ENCODE measurements at regions not wholly inside any gene's neighbourhood (a gene's known extent, or its start where the extent isn't known, plus 50 kb on each side); places are given as distances from the start of the nearest gene placed in this dataset.
"Not testable (repeated sequence)": the region's sequence is repeated elsewhere in the genome, so short reads cannot be mapped to it uniquely, and the experiment has no call there.

DNA sequence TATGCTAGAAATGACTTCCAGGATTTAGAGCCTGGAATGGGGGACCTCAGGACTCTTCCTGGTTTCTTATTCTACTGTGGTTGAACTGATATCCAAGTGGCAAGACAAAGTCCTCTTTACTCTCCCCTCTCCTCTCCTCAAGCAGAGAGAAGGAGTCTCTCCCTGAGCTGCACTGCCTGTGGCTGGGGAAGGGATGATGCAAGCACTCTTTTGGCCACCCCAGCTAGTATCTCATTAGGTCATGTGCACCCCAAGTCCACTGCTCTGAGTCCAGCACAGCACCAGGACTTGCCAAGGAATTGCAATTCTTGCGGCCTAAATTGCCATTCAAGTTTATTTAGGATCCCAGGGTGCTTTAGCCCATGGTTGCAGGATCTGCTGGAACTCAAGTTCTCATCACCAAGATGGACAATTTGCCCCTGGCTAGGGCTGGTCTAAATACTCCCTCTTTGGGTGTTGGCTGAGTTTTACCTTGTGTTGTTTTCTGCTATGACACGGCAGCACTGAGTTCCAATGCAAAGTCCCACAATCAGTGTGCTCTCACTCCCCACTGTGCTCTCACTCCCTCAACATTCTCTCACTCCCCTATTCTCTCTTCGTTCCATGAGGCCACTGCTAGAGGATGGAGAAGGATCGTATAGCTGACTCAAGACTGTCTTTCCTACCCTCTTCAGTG, 172.2 kb downstream of the TM2D1 start:
- no peak overlapping the region for H3K4me3 ChIP-seq (replicated peaks; ENCODE audit: low read depth, low read length)
- TF ChIP-seq, protein P1, sequence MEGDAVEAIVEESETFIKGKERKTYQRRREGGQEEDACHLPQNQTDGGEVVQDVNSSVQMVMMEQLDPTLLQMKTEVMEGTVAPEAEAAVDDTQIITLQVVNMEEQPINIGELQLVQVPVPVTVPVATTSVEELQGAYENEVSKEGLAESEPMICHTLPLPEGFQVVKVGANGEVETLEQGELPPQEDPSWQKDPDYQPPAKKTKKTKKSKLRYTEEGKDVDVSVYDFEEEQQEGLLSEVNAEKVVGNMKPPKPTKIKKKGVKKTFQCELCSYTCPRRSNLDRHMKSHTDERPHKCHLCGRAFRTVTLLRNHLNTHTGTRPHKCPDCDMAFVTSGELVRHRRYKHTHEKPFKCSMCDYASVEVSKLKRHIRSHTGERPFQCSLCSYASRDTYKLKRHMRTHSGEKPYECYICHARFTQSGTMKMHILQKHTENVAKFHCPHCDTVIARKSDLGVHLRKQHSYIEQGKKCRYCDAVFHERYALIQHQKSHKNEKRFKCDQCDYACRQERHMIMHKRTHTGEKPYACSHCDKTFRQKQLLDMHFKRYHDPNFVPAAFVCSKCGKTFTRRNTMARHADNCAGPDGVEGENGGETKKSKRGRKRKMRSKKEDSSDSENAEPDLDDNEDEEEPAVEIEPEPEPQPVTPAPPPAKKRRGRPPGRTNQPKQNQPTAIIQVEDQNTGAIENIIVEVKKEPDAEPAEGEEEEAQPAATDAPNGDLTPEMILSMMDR (IDR thresholded peaks at IDR 0.05; ENCODE audit: low read length, missing control alignments) = no peak
- DNase-seq (ENCODE audit: low read depth) = no peak

GRCh38 chr1:61547302-61547701, 177.6 kb downstream of the TM2D1 start:
- not testable (repeated sequence) for H3K4me3 ChIP-seq (replicated peaks; ENCODE audit: low read depth, low read length); DNase-seq (ENCODE audit: low read depth)

DNA sequence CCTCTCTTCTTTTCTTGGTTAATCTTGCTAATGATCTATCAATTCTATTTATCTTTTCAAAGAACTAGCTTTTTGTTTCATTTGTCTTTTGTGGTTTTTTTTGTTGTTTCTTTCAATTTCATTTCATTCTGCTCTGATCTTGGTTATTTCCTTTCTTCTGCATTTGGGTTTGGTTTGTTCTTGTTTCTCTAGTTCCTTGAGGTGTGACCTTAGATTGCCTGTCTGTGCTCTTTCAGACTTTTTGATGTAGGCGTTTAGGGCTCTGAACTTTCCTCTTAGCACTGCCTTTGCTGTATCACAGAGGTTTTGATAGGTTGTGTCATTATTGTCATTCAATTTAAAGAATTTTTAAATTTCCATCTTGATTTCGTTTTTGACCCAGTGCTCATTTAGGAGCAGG, 180.1 kb downstream of the TM2D1 start:
- not testable (repeated sequence) for H3K4me3 ChIP-seq (replicated peaks; ENCODE audit: low read depth, low read length); DNase-seq (ENCODE audit: low read depth)

DNA sequence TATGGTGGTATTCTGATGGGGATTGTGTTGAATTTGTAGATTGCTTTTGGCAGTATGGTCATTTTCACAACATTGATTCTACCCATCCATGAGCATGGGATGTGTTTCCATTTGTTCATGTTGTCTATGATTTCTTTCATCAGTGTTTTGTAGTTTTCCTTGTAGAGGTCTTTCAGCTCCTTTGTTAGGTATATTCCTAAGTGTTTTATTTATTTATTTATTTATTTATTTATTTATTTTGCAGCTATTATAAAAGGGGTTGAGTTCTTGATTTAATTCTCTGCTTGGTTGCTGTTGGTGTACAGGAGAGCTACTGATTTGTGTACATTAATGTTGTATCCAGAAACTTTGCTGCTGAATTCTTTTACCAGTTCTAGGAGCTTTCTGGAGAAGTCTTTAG, 181.4 kb downstream of the TM2D1 start:
- DNase-seq (ENCODE audit: low read depth); H3K4me3 ChIP-seq (replicated peaks; ENCODE audit: low read depth, low read length): not testable (repeated sequence)

DNA sequence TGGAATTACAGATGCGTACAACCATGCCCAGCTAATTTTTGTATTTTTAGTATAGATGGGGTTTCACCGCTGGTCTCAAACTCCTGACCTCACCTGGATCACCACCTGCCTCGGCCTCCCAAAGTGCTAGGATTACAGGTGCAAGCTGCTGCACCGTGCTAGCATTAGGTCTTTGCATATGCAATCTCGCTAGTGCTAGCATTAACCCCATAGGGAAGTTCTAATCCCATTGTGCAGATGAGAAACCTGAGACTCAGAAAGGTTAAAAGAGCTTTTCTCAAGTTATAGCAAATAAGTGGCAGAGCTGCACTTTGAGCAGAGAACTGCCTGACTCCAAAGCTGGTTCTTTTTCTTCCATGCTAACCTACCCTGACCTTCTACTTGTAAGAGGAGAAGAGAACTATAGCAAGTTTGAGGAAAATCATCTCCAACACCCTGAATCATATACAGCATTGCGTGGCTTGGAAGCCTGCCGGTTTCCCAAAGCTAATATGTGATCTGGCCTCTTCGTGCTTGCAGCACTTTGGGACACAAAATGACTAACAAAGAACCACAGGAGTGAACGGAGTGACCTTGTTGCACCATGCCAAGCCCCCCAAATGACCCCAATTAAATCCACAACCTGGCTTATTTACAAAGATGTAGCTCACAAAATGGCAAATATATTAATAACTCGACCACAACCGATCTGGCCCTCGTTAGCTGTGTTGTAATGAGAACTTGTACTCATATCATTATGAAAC, 185.1 kb downstream of the TM2D1 start:
- no peak for DNase-seq (ENCODE audit: low read depth)
- TF ChIP-seq, protein P1 (IDR thresholded peaks at IDR 0.05; ENCODE audit: low read length, missing control alignments) = no peak
- no peak overlapping the region for H3K4me3 ChIP-seq (replicated peaks; ENCODE audit: low read depth, low read length)

- TF ChIP-seq, protein P1 (IDR thresholded peaks at IDR 0.05; ENCODE audit: low read length, missing control alignments) = no peak
- no peak overlapping the region for H3K4me3 ChIP-seq (replicated peaks; ENCODE audit: low read depth, low read length)
- DNase-seq (ENCODE audit: low read depth) = no peak
These were observed 186.7 kb downstream of the TM2D1 start for GRCh38 chr1:61538228-61538627.

GRCh38 chr1:61536174-61537108, 188.5 kb downstream of the TM2D1 start:
- TF ChIP-seq, protein P1 (IDR thresholded peaks at IDR 0.05; ENCODE audit: low read length, missing control alignments) = no peak
- H3K4me3 ChIP-seq (replicated peaks; ENCODE audit: low read depth, low read length) = no peak overlapping the region
- DNase-seq (ENCODE audit: low read depth) = no peak

DNA sequence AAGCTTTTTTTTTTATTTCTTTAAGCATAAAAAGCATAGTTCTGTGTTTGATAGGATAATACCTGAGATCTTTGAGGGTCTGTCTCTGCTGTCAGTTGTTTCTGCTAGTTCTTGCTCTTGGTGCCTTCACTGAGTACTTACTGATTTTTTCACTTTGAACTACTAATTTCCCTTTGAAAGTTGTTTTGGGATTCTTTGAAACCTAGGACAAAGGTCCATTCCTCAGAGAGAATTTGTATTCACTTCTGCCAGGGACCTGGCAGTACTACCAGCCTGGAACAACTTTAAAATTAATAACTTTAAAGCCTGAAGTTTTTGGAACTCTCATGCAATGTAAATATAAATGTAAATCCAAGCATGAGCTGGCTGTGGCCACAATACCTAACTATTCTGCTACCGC, 190.1 kb downstream of the TM2D1 start:
- TF ChIP-seq, protein P1 (IDR thresholded peaks at IDR 0.05; ENCODE audit: low read length, missing control alignments) = no peak
- H3K4me3 ChIP-seq (replicated peaks; ENCODE audit: low read depth, low read length) = no peak overlapping the region
- DNase-seq (ENCODE audit: low read depth) = no peak

Data from fibroblast of pulmonary artery (primary cell).